Epithelial cell of esophagus (primary cell): ENCODE measurements at regions not wholly inside any gene's neighbourhood (a gene's known extent, or its start where the extent isn't known, plus 50 kb on each side); places are given as distances from the start of the nearest gene placed in this dataset.
A peak's percentile ranks its signal among the peaks of the same experiment; 100 is the strongest.

ENCODE experiments used
- DNase-seq: peaks from one replicate; pipeline ENCODE4 v3.0.0; 2010; ENCODE audit warnings: low read depth
- H3K4me3 ChIP-seq: 2 replicates; pipeline ENCODE4 v1.5.1; 2011; ENCODE audit warnings: mild to moderate bottlenecking, low read length, control low read depth
- TF ChIP-seq, protein P1 (sequence below): IDR thresholded peaks from 2 replicates; pipeline ENCODE4 v1.5.1; 2011; ENCODE audit warnings: low read depth, mild to moderate bottlenecking, low read length, control low read depth, inconsistent platforms; ENCODE audit not compliant: insufficient read depth; ENCODE audit errors: missing control alignments

DNA sequence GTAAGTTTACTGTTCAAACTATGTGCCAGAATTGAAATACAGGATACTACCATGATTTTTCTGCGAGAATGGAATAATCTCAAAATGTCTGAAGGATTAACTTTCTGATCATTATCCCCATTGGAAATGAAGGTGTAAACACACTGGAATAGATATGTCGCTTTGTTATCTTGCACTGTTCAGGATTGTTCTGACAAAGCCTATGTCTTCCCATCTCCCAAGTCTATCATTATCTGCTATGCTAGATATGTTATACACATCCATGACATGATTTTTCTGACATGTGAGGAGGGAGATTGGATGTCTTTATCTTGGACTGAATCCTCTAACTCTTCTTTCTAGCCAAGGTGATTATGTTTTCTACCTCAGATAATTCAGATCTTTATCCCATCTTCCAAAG, 1239.3 kb upstream of the ADGRL4 start:
- TF ChIP-seq, protein P1, sequence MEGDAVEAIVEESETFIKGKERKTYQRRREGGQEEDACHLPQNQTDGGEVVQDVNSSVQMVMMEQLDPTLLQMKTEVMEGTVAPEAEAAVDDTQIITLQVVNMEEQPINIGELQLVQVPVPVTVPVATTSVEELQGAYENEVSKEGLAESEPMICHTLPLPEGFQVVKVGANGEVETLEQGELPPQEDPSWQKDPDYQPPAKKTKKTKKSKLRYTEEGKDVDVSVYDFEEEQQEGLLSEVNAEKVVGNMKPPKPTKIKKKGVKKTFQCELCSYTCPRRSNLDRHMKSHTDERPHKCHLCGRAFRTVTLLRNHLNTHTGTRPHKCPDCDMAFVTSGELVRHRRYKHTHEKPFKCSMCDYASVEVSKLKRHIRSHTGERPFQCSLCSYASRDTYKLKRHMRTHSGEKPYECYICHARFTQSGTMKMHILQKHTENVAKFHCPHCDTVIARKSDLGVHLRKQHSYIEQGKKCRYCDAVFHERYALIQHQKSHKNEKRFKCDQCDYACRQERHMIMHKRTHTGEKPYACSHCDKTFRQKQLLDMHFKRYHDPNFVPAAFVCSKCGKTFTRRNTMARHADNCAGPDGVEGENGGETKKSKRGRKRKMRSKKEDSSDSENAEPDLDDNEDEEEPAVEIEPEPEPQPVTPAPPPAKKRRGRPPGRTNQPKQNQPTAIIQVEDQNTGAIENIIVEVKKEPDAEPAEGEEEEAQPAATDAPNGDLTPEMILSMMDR: no peak
- DNase-seq: no peak

DNA sequence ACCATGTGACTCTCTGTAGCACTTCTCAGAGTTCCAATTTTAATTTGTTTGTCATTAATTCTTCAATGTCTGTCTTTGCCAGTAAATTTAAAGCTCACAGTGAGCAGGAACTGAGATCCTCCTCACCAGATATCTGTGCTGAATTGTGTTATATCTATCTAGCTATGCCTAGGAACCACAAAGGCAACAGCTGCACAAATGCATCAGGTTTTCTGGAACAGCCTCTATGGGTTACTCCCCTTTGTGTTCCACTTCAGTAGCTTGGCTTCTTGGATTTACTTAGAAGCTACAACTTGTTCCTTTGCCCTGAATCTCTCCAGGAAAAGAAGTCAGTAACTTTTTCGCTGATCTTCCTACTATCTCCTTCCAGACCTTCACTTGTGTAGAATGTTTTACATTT, 1237.8 kb upstream of the ADGRL4 start:
- no peak overlapping the region for H3K4me3 ChIP-seq
- TF ChIP-seq, protein P1: no peak
- no peak for DNase-seq

More for the DNA sequence above, 1239.3 kb upstream of the ADGRL4 start:
- H3K4me3 ChIP-seq: no peak overlapping the region

DNA sequence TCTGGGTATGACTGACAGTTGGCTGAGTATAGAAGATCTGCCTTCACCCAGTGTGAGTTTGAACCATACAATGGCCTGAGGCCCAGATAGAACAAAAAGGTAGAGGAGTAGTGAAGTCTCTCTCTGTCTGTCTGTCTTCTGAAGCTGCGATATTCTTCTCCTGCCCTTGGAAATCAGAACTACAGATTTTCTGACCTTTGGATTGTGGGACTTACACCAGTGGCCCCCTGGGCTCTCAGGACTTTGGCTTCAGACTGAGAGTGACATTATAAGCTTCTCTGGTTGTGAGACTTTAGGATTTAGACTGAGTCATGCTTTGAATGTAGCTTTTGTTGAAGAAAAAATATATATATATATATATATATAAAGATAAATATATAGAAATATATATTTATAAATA, 1235.0 kb upstream of the ADGRL4 start:
- DNase-seq: no peak
- H3K4me3 ChIP-seq: no peak overlapping the region
- TF ChIP-seq, protein P1: no peak

DNA sequence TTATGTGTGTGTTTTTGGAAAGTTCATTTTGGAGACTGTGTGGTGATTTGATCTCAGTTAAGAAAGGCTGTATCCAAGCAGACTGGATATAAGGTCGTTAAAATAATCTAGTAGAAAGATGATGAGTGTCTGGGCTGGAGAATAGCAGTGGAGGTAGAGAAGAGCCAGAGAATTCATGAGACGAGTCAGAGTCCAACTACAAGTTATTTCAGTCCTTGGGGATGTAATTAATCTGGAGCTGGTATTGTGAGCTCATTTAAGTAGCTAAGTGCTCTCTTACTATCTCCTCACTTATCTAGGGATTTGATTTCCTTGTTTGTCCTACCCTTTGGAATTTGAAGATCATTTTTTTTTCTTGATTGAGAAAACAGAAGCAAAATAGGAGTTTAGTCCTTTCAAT, 1219.0 kb upstream of the ADGRL4 start:
- no peak overlapping the region for H3K4me3 ChIP-seq
- DNase-seq: no peak
- TF ChIP-seq, protein P1: no peak

DNA sequence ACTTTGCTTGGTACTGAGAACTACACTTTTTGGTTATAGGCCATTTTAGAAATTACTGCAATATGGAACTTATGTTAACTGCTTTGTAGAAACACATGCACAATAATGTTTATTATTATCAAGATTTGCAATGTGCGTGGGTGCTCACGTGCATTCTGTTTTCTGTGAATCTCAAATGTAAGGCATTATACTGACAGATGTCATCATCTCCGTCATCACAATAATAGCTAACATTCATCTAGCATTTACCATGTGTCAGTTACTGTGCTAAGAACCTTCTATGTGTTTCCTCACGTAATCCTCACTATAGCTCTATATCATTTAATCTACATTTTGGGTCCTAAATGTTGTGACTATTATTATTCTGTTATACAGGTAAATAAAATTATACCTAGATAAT, 1214.8 kb upstream of the ADGRL4 start:
- no peak for DNase-seq
- H3K4me3 ChIP-seq: no peak overlapping the region
- TF ChIP-seq, protein P1: no peak

DNA sequence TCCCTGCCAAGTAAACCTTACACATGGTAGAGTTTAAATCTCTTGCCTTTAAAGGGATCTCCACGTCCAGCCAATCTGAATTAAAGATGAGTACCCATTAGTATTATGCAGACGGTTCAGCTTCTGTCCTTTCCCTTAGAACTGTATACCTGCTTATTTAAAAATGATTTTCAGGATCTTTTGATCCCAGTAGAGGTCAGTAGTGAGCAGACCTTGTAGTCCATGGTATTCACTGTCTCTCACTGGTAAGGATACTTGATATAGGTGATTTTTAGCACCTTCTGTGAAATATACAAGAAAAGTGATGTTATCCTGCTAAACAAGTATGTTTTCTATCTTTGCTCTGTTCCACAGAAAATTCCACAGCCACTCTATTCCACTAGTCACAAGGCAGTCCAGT, 1211.6 kb upstream of the ADGRL4 start:
- no peak overlapping the region for H3K4me3 ChIP-seq
- TF ChIP-seq, protein P1: peak; percentile 69
- DNase-seq: peak; percentile 82

DNA sequence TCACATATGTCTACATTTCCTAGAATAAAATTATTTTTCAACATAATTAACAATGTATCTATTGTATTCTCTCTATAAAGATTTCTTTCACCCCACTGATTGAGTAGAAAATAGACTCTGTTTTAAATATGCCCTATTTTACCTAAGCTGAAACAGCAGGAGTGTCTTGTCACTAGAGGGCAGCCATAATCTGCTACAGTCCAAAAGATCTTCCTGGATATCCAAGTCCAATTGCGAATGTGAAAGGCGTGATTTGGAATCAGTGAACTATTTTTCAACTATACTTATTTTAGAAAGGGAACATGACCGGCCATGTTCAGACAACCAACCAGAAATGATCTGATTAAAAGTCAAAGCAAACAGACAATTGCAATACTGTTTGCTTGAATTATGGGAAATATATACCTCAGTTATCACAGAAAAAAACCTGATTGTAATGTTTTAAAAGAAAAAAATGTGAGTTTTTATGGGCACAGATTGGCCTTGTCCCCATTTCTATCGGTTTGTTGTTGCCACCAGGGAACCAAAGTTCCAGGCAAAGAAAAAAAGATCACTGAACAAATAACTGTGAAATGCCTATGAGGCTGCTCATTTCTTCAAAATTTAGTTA, 1211.0 kb upstream of the ADGRL4 start:
- TF ChIP-seq, protein P1: peak; percentile 88
- DNase-seq: peak; percentile 87
- no peak overlapping the region for H3K4me3 ChIP-seq
